ENCODE measurements at regions not wholly inside any gene's neighbourhood (a gene's known extent, or its start where the extent isn't known, plus 50 kb on each side); places are given as distances from the start of the nearest gene placed in this dataset.

DNA sequence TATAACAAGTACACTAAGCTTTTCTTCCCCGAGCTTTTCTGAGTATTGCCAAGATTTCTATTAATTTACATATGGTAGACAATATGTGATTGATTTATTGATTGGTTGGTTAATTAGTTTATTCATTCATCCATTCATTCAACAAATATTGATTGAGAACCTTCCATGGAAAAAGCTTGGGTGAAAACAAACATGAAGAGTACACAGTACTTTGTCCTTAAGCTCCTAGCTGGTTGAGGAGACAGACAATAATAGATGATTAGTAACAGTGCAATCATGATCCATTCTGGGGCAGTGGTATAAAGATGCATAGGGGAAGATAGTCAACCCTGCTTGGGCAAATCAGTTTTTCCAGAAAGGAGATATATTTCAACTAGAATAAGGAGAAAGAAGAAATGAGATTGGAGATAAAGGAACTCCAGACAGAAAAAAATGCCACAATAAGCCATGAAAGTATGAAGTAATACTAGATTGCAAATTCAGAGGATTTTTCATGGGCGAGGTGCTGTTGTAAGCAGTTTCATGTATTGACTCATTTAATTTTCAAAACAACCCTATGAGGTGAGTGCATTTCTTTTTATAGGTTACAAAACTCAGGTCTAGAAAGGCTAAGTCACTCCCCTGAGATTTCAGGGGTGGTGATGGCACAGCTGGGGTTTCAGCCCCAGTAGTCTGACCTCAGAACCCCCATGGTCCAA, 129.5 kb downstream of the RND3 start:
- Histone ChIP-seq H3K9me3 (ENCODE audit: control insufficient read depth, insufficient read depth, low read length) (no peaks in the 10 kb centered on the region), H3K4me3 (ENCODE audit: low read length) (no peak overlapping the region), H3K36me3 (ENCODE audit: control insufficient read depth, insufficient read depth, low read length) (no peaks in the 10 kb centered on the region), H3K4me1 (ENCODE audit: control insufficient read depth, insufficient read depth, low read length) (no peaks in the 10 kb centered on the region), H3K27ac (ENCODE audit: low read length) (no peak overlapping the region), H3K27me3 (ENCODE audit: control insufficient read depth, insufficient read depth, low read length) (no peaks in the 10 kb centered on the region)
- intact Hi-C loops (cut with micrococcal nuclease), result no loop called here
- H3K9me3 Mint-ChIP-seq, result peaks cover 9 to 16% of the 10 kb centered on the region in 2 donors
- no peak for ATAC-seq
- no CpG with 5 or more reads among the region's 2 CpGs for WGBS (ENCODE audit: insufficient coverage)
- no peaks in the 10 kb centered on the region for H3K4me1 Mint-ChIP-seq
- no peak for DNase-seq
- no peak overlapping the region for H3K4me3 Mint-ChIP-seq
- H3K27ac Mint-ChIP-seq, result no peak overlapping the region
- no peaks in the 10 kb centered on the region for H3K36me3 Mint-ChIP-seq
- H3K27me3 Mint-ChIP-seq (ENCODE audit: low read depth in 2 of 2), result no peaks in the 10 kb centered on the region
- TF ChIP-seq, protein P1, sequence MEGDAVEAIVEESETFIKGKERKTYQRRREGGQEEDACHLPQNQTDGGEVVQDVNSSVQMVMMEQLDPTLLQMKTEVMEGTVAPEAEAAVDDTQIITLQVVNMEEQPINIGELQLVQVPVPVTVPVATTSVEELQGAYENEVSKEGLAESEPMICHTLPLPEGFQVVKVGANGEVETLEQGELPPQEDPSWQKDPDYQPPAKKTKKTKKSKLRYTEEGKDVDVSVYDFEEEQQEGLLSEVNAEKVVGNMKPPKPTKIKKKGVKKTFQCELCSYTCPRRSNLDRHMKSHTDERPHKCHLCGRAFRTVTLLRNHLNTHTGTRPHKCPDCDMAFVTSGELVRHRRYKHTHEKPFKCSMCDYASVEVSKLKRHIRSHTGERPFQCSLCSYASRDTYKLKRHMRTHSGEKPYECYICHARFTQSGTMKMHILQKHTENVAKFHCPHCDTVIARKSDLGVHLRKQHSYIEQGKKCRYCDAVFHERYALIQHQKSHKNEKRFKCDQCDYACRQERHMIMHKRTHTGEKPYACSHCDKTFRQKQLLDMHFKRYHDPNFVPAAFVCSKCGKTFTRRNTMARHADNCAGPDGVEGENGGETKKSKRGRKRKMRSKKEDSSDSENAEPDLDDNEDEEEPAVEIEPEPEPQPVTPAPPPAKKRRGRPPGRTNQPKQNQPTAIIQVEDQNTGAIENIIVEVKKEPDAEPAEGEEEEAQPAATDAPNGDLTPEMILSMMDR (IDR thresholded peaks at IDR 0.05), result no peak

DNA sequence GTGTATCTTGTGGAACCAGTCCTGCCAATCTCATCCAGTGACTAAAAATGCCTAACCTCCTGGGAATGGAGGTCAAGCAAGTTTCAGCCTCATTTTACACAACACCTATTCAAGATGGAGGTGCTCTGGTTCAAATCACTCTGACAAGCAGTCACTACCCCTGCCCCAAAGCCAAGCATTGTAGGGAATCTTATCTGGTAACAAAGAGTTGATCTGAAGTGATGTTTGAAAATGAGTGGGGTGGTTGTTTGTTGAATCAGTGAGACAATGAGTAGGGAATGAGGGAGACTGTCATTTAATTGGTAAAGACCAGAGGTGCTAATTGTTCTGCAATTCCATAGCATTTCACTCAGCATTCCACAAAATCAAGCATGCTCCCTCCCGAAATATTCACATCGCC, 132.0 kb downstream of the RND3 start:
- H3K4me3 Mint-ChIP-seq, result no peak overlapping the region
- H3K36me3 Mint-ChIP-seq, result no peaks in the 10 kb centered on the region
- Histone ChIP-seq H3K9me3 (ENCODE audit: control insufficient read depth, insufficient read depth, low read length) (no peaks in the 10 kb centered on the region), H3K27me3 (ENCODE audit: control insufficient read depth, insufficient read depth, low read length) (no peaks in the 10 kb centered on the region), H3K4me3 (ENCODE audit: low read length) (no peak overlapping the region), H3K4me1 (ENCODE audit: control insufficient read depth, insufficient read depth, low read length) (no peaks in the 10 kb centered on the region), H3K27ac (ENCODE audit: low read length) (no peak overlapping the region), H3K36me3 (ENCODE audit: control insufficient read depth, insufficient read depth, low read length) (no peaks in the 10 kb centered on the region)
- no peaks in the 10 kb centered on the region for H3K27me3 Mint-ChIP-seq (ENCODE audit: low read depth in 2 of 2)
- TF ChIP-seq, protein P1 (IDR thresholded peaks at IDR 0.05), result no peak
- H3K9me3 Mint-ChIP-seq, result peaks cover 6 to 11% of the 10 kb centered on the region in 2 donors
- H3K4me1 Mint-ChIP-seq, result no peaks in the 10 kb centered on the region
- DNase-seq (no peak), ATAC-seq (no peak)
- H3K27ac Mint-ChIP-seq, result no peak overlapping the region
- intact Hi-C loops (cut with micrococcal nuclease), result no loop called here
- WGBS (ENCODE audit: insufficient coverage), result 92% methylated on average over 2 of the region's 2 CpGs

DNA sequence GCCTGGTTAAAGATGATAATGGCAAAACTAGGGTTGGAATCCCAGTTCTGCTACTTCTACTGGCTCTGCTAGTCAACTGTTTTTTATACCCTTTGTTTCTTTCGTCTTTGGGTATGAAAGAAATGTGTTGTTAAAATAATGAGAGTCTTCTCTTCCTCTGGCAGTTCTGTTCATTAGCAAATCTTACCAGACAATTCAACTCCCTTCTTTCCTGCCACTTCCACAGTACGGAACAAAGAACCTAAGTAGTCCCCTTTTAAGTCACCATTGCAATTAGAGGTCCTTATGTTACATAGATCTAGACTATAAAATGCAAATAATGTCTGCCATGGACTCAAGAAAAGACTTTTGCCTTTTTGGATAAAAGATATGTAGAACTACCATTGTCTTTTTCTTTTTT, 134.1 kb downstream of the RND3 start:
- no peaks in the 10 kb centered on the region for H3K36me3 ChIP-seq (ENCODE audit: control insufficient read depth, insufficient read depth, low read length)
- no peak overlapping the region for H3K4me3 ChIP-seq (ENCODE audit: low read length)
- H3K27ac ChIP-seq (ENCODE audit: low read length), result no peak overlapping the region
- no peak for DNase-seq
- H3K27me3 Mint-ChIP-seq (ENCODE audit: low read depth in 2 of 2), result no peaks in the 10 kb centered on the region
- ATAC-seq, result no peak
- intact Hi-C loops (cut with micrococcal nuclease), result no loop called here
- no peaks in the 10 kb centered on the region for H3K4me1 Mint-ChIP-seq
- H3K4me1 ChIP-seq (ENCODE audit: control insufficient read depth, insufficient read depth, low read length), result no peaks in the 10 kb centered on the region
- H3K9me3 ChIP-seq (ENCODE audit: control insufficient read depth, insufficient read depth, low read length), result no peaks in the 10 kb centered on the region
- no peaks in the 10 kb centered on the region for H3K36me3 Mint-ChIP-seq
- H3K4me3 Mint-ChIP-seq, result no peak overlapping the region
- peaks cover 9 to 11% of the 10 kb centered on the region in 2 donors for H3K9me3 Mint-ChIP-seq
- whole genome bisulfite sequencing (ENCODE audit: insufficient coverage), result 63% methylated on average over 1 of the region's 2 CpGs
- no peaks in the 10 kb centered on the region for H3K27me3 ChIP-seq (ENCODE audit: control insufficient read depth, insufficient read depth, low read length)
- TF ChIP-seq, protein P1 (IDR thresholded peaks at IDR 0.05), result no peak
- H3K27ac Mint-ChIP-seq, result no peak overlapping the region

DNA sequence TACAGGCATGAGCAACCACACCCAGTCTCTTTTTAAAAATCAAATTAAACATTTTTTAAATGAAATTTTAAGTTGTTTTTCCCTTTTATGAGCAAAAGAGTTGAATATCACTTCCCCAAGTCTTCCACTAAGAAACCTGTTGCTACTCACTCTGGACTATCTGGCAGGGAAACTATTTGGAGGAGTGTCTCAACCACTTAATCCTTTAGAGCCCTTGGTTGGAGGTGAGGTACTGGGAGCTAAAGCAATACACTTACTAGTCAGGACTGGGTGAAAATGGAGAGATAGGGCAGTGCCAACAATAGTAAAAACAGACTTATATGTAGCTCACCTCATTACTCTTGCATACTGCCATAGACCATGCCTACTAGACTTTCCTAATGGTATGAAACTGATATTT, 135.5 kb downstream of the RND3 start:
- Histone ChIP-seq H3K27me3 (ENCODE audit: control insufficient read depth, insufficient read depth, low read length) (no peaks in the 10 kb centered on the region), H3K4me1 (ENCODE audit: control insufficient read depth, insufficient read depth, low read length) (no peaks in the 10 kb centered on the region), H3K4me3 (ENCODE audit: low read length) (no peak overlapping the region), H3K36me3 (ENCODE audit: control insufficient read depth, insufficient read depth, low read length) (no peaks in the 10 kb centered on the region), H3K9me3 (ENCODE audit: control insufficient read depth, insufficient read depth, low read length) (no peaks in the 10 kb centered on the region), H3K27ac (ENCODE audit: low read length) (no peak overlapping the region)
- ATAC-seq (no peak), DNase-seq (no peak)
- no peak overlapping the region for H3K4me3 Mint-ChIP-seq
- no peaks in the 10 kb centered on the region for H3K4me1 Mint-ChIP-seq
- intact Hi-C loops (cut with micrococcal nuclease), result no loop called here
- H3K27ac Mint-ChIP-seq, result no peak overlapping the region
- TF ChIP-seq, protein P1 (IDR thresholded peaks at IDR 0.05), result no peak
- peaks cover 10 to 11% of the 10 kb centered on the region in 2 donors for H3K9me3 Mint-ChIP-seq
- no peaks in the 10 kb centered on the region for H3K36me3 Mint-ChIP-seq
- no peaks in the 10 kb centered on the region for H3K27me3 Mint-ChIP-seq (ENCODE audit: low read depth in 2 of 2)
